ENCODE measurements at regions not wholly inside any gene's neighbourhood (a gene's known extent, or its start where the extent isn't known, plus 50 kb on each side); places are given as distances from the start of the nearest gene placed in this dataset.
"Not testable (repeated sequence)": the region's sequence is repeated elsewhere in the genome, so short reads cannot be mapped to it uniquely, and the experiment has no call there.

DNA sequence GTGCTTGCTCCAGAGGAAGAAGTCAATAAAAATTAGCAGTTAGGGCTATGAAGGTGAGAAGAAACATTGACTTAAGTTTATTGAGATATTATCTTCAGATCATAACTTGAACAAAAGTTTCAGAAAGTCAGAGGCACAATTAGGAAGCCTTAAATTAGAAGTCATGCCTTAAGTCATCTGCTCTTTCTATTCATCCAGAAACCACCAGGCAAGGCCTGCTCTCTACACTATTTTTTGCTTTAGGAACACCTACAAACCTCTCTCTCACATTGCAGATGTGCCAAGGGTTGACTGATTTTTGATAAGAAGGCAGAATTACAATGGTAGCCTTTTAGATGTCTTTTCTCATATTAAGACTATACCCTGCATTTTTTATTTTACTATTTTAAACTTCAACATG lies 268.7 kb downstream of the SPRY2 start:
- DNase-seq, result no peak

DNA sequence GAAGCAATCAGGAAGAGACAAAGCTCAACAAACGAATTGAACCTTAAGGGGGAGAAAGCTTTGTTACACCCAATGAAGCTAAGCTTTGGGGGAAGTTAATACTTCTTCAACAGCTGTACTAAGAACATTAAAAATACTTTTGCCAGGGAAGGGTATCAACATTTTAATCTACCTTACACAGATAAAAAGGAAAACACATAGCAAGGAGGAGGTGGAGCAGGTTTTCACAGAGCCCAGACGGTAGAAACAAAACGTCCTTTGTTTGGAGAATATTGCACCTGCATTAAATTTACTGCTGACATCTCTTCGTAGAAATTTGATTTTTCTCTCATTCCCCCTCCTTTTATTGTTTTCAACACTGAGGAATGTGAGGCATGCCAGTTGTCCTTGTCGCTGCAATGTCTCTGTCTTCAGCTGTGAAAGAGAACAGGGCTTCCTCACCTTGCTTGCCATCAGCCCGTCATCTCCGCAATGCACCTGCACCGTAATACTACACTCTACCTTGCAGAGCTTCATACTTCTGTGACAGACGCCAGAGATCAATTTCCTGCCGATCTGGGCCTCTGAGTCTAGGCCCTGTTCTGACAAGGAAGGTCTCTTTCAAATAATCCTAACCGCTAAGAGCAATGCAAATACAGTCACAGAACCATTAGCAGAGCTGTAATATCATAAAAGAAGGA lies 270.8 kb downstream of the SPRY2 start:
- DNase-seq, result no peak

DNA sequence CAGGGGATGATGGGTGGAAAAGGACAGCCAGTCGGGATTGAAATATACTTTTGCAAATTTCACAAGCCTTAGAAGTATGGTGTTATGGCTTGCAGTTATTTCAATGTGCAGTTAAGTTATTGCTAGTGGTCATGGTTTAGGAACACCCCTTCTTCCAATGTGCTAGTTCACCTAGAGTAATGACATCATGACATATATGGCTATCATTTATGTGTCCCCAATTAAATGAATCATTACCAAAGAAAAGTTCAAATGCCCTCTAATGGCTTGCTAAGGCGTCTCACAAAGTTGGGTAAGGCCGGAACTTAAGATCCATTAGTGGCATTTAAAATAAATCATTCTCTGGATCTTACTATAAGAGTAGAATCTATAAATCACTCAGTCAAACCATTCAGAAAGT lies 271.6 kb downstream of the SPRY2 start:
- no peak for DNase-seq

DNA sequence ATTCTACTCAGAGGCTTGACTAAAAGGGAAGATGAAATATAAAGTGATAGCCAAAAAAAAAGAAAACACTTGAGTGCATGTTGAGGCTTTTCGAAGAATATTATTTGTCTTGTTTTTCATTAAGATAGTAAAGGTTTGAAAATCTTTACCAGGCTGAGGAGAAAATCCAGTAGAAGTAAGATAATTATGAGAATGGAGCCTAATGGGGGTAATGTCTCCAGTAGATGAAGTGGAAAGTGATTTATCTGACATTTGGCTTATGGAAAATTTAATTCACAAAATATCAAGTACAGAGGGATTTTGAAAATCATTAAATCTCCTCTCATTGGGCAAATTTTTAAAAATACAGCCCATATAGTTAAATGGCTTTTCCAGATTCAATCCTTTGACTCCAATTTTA lies 274.9 kb downstream of the SPRY2 start:
- no peak for DNase-seq

DNA sequence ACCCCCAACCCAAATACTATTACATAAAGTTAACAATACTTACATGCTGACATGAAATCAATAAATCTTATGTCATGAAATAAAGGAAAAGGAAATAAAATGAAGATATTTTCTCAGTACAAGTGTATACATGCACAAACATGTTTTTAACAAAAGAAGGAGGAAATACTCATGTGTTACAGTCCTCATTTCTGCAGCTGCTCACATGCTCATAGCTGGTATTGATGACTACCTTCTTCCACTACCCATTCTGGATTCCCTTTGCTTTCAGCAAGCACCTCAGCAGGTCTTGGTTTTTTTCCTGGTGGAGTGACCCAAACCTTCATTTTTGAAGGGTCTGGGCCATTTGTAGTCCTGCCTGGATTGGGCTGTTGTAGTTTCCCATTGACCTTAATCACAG lies 278.5 kb downstream of the SPRY2 start:
- DNase-seq, result not testable (repeated sequence)

DNA sequence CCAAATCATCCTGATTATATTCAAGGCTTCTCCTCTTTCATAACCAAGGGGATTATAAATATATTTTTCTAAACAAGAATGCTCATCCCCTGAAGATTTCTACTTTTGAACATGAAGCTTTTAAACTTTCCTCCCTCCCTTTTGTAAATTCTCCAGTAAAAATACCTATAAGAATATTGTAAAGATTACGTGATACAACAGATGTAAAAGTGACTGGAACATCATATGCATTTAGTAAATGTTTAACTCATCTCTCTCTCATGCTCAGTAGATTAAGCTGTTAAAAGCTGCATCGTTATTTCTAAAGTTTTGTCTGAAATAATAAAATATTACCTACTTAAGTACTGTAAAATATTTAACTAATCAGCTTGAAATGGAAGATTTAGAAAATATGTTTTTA lies 281.1 kb downstream of the SPRY2 start:
- no peak for DNase-seq

DNA sequence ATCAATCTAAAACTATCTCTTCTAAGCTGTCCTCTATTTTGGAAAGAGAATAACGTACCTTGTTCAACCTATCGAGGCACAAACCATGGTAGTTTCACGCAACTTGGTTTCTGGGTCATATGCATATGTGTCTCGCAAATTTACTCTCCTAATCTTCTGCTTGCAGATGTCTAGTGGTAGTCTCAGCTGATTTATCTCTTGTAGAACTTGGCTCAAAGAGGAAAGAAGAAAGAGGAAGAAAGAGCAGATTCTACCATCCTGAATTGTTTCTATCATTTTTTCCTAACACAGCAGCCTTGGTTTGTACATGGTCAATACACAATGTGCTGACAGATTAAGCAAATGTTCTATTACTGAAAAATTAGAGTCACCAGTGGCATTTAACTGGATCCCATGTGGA lies 282.3 kb downstream of the SPRY2 start:
- DNase-seq, result peak; percentile 66

DNA sequence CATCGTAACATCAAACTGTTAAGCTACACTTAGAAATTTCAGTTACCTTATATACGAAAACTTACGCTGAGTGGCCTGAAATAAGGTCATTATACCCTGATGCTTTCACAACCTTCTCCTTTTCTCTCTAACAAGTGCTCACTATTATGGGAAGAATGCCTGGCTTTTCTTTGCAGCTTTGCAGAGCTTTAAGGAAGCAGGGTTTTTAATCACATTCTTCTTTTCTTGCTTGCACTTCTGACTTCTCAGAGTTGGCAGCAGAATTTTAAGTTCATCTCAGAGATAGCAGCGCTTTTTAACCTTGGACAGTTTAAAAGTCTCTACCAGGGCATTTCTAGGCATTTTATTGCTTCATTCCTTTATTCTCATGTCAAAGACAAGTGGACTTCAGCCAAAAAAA lies 285.1 kb downstream of the SPRY2 start:
- peak; percentile 7 for DNase-seq

DNA sequence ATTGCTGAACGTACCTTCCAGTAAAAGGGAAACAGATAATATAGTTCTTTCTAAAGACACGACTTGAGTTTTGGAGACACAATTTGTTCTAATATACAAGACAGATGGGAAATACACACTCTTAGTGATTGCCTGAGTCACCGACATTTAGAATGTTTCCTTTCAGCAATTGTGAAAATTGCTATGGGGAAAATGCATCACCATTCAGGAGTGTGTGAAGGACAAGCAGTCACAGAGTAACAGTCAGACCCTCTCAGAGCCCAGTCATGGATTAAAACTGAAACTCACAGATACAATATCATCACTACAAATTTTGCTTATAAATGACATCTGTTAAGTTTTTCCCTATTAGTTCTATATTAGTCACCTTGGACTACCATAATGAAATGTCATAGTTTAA lies 286.1 kb downstream of the SPRY2 start:
- no peak for DNase-seq

DNA sequence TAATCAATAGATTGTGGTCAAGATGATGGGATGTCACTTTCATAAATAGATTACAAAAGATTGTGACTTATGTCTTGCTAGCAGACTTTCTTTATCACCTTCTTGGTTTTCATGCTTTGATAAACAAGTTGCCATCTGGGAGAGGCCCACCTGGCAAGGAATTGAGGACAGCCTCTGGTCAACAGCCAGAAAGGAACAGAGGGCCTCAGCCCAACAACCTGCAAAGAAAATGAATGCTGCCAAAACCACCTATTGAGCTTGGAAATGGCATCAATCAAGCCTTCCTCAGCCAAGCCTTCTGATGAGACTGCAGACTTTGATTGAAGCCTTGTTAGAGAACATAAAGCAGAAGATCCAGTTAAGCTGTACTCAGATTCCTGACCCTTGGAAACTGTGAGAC lies 288.6 kb downstream of the SPRY2 start:
- no peak for DNase-seq

DNA sequence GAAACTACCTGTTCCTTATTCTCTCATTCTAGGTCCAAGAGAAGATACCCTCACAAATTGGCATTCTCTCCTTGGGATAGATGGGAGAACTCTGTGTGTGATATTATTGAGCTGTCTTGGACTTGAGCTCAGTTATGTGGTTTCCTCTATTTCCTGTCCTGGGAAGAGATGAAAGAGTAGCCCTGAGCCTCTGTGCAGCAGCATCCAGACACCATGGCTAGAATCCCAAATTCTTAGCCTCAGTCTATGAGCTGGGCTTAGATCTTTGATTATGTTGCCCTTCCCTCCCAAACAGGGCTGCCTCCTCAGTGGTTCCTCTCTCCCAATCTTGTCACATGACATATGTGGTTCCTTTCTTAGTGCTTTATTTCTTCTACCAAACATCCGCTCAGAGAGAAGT lies 290.7 kb downstream of the SPRY2 start:
- no peak for DNase-seq

DNA sequence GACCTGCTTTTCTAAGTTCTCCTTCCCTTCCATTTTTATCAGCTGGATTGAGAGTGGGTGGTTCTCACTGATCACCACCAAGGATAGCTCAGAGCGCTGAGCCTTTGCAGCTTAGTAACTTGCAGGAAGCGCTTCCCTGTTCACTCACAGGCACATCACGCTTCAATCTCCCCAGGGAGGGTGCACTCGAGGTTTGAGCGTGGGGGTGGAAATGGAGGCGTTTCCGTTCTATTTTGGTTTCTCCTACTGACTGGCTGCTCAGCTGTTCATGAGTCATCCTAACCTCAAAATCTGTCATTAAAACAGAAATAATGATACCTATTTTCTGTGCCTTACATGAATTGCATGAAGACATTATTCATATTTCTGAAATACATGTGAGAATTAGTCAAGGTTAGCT lies 292.1 kb downstream of the SPRY2 start:
- DNase-seq, result peak; percentile 98

DNA sequence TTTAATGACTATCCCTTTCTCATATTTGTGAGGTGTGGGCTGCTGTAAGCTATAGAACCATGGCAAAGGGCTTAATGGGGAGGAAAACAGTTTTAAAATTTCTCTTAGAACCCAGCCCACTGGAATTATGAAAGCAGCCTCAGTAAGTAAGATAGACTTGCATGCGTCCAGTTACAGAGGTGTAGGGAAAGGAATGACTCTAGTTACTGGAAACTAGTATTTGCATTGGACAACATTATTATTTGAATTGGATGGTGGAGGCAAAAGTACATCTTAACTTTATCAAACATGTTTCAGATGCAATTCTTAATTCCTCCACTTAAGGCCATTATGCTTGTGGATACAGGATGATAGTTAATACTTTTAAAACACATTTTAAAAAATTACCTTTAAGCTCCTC lies 292.9 kb downstream of the SPRY2 start:
- DNase-seq, result no peak

DNA sequence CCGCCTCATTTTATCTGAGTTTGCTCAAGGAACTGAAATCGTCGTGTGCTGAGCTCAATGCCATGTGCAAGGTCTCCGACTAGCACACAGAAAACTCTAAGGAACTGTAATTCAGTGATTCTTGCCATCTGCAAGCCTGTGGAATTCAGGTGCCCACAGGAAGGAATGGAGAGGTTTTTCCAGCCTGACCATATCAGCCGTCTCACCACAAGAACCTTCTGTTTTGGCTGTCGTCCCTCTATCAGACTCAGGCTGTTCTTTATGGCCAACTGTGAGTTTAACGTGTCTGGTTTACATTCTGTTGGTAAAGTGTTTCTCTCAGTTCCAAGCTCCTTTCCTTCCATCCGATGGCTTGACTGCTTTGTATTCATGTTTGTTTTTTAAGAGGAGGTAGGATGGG lies 293.5 kb downstream of the SPRY2 start:
- DNase-seq, result no peak

DNA sequence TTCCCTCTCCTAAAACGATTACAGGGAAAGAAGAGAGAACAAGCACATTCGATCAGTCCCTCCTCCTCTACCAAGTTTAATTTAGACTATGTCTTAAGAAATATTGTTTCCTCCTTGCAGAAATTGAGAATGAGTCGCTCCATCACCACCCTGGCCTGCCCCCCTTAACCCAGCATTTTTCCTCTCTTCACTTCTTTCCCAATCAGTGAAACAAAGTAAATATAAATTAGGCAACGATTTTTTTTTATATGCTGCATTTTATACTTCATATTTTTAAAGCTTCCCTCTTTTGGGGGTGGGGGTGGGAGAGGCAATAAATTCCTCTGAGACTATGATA lies 300.0 kb downstream of the SPRY2 start:
- DNase-seq, result peak; percentile 33

DNA sequence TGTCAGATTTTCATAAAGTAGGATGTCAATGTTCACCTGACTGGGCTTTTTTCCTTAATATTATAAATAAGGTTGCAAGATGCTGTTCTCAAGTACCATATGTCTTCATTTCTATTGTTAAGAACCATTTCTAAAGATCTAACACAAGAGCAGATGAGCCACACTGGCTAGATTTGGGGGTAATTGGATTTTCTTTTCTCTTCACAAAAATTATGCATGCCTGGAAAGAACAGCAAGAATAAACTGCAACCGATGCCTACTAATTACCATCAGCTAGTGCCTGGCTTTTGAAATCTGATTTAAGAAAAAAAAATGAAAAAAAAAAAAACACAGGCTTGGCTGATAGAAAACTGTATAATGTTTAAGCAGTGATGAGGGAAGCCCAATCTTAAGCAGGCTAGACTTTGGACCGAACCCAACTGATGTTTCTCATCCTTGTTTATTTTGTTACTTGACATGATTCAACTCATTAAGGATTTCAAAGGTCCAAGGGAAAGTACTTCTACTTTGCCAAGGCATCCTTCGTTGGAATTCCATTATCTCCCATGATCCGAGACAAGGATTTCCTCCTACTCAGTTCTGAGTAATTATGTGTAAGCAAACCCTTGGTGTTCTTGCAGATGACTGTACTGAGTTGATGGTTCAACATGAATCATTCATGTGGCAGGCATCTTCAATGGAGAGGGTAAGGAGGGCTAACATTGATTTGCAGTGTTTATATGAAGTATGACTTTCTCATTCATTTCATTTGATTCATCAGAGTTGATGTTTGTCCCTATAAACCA lies 300.5 kb downstream of the SPRY2 start:
- DNase-seq, result no peak

DNA sequence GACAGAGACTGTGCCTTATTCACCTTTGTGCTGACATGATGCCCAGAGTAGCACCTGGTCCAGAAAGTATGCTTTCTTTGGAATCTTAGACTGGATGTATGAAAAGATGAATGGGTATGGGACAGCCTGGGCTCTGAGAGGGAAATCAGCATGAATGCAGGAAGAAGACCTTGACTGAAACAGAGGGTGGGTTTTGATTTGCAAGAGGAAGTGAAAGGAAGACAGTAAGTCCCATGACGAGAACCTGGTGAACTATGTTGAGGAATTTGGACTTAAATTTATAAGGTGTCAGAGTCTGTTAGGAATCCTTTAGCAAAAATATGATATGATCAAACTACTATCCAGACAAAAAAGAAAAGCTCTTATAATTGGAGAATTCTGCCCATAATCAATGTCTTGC lies 301.9 kb downstream of the SPRY2 start:
- peak; percentile 57 for DNase-seq

DNA sequence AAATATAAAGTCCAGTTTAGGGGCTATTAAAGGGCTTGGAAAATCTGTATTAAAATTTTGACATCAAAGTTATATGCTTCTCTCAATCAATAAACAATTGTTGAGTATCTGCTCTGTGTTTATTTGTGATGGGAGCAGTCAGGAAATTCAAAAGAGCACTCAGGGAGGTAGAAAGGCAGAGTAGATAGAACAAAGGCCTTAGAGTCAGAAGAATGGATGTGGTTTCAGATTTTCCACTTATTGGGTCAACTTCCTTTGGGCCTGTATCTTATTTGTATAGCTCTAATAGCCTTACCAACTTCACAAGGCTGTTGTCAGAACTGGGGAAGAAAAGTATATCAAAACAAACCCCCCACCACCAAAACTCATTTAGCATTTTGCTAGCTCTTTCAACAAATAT lies 302.6 kb downstream of the SPRY2 start:
- DNase-seq, result no peak

DNA sequence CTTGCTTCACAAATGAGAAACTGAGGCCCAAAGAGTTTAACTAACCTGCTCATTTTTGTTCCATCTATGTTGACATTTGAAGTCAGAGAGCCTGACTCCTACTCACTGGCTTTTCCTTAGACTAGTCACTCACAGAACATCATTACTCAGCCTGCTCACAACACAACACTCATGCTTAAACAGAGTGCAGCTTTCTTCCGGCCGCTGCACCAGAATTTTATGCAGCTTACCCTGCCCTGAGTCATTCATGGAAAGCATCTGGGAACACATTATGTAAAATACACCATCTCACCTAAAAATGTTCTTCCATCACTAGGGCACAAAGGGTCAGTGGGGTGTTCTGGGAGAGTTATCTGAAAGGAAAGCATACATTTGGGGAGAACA lies 303.4 kb downstream of the SPRY2 start:
- no peak for DNase-seq

DNA sequence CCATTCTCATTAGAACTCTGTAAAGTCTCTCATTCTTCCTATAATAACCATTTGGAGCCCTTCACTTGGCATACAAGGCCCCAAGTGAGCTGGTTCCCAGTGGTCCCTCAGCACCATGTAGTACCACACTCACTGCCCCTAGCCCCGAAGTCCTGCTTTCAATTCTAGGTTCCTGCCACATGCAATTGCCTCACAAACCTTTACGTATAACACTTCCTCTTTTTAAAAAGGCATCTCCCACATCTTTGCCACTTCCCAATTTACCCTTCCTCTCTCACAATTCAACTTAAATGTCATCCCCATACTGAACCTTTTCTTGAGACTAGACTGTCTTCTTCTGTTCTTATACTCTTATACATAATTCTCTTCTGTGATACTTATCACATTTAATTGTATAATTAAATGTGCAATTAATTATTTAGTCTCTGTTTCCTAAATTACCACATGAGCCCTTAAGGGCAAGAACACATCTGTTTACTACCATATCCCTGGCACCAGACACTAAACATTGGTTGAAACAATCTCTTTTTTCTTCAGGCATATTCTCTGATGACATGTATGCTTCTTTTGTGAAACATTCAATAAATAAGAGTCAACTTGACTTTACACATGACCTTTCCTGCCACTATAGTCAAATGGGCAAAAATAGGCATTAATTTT lies 304.0 kb downstream of the SPRY2 start:
- peak; percentile 95 for DNase-seq

DNA sequence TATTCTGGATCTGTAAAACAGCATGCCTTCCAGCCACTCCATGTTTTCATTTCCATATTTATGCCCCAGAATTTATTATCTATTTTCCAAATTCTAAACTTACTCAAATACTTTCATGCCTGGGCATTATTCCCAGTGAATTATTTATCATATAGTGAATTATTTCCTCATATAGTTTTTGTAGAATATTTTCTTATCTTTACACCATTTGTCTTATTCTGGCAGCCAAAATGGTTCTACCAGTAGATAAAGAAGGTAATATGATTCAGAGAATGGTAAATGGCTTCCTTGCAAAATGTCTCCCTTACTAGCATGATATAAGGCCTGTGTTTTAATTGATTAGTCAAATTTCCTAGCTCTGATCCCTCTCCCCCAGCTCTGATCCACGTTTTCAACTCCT lies 305.8 kb downstream of the SPRY2 start:
- no peak for DNase-seq

DNA sequence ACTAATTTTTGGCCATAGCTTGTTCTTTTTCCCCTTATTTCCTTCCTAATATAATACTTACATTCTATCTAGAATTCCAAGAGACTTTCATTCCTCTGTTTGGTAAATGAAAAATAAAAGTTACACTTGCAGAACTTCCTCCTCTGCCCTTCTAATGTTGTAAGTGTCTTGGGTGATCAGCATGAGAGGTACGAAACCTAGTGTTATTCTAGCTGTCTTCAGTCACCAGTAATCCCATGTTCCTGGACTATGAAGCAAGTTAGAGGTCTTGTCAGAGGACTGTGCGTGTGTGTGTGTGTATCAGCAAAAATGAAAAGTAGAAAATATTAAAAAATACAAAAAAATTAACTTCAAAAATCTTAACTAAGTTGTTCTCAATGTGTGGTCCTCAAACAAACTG lies 307.0 kb downstream of the SPRY2 start:
- DNase-seq, result no peak

DNA sequence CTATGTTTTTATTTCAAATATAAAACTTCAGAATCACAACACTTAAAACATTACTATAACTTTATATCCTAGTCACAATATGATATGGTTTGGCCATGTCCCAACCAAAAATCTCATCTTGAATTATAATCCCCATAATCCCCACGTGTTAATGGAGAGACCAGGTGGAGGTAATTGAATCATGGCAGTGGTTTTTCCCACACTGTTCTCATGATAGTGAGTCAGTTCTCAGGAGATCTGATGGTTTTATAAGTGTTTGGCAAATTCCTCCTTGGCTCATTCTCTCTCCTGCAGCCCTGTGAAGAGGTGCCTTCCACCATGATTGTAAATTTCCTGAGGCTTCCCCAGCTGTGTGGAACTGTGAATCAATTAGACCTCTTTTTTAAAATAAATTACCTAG lies 307.6 kb downstream of the SPRY2 start:
- DNase-seq, result no peak

DNA sequence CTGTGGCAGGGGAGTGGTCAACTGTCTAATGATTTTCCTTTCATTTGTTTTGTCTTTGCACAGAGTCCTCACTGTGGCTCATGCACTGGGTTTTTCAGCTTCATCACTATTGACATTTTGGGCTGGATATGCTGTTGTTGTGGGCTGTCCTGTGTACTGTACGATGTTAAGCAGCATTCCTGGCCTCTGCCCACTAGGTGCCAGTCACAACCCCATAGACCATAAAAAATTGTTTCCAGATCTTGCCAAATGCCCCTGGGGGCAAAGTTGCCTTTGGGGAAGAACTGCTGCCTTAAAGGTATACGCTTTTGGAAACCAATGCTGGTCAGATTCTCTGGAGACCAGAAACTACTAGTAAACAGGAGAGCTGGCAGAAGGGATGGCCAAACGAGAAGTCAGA lies 310.4 kb downstream of the SPRY2 start:
- DNase-seq, result peak; percentile 33

DNA sequence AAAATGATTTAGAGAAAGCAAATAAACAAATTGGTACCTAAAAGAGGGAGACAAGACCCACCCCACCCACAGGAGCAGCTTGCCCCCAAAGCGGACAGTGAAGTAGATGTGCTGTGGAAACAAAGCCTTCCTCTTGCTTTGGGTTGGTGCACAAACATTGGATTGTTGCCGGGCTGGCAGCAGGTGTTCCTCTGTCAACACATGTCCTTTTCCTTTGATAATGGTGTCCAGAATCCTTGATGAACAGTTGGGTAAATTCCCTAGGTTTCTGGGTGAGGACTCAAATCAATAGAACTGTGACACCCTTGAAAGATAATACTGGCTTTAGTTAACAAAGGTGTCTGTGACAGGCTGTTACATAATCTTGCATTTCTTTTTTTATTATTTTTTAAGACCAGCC lies 311.8 kb downstream of the SPRY2 start:
- DNase-seq, result no peak
